HCT116 (cell line): ENCODE measurements at regions not wholly inside any gene's neighbourhood (a gene's known extent, or its start where the extent isn't known, plus 50 kb on each side); places are given as distances from the start of the nearest gene placed in this dataset.

ENCODE experiments used
- ATAC-seq: fragments of 200-7000 bp; cut with Tn5 transposase; 2 replicates; pipeline ENCODE4 v1.9.1; 2020; ENCODE audit warnings: mild to moderate bottlenecking, moderate library complexity
- BruUV-seq: library from RNA; stranded (reverse); fragments of 400-500 nt; replicated peaks from 2 replicates; lab custom pipeline; 2021; lab: Mats Ljungman, UMichigan
- CTCF ChIA-PET: fragments of 300-600 bp; sonication (Branson Sonifier 250); formaldehyde crosslinking; loops from one replicate; lab custom pipeline; 2021; ENCODE audit warnings: antibody characterized with exemption; lab: Charles Lee
- POLR2A ChIA-PET: fragments of 300-600, 350-600 bp; sonication (Branson Sonifier 250); formaldehyde crosslinking; loops from one replicate; lab custom pipeline; 2021; ENCODE audit warnings: antibody characterized with exemption; lab: Charles Lee
- RAD21 ChIA-PET, 2 experiments: fragments of 300-600 bp; sonication (Branson Sonifier 250); formaldehyde crosslinking; loops; one replicate each; lab custom pipeline; 2023; ENCODE audit warnings: low total read pairs in 2 of 2; ENCODE audit not compliant: uncharacterized antibody in 2 of 2, unreplicated experiment in 2 of 2, low non-redundant PET in 1 of 2; lab: Charles Lee
- DNase-seq: peaks from one replicate; pipeline ENCODE4 v3.0.0-alpha.2; 2010; ENCODE audit warnings: low read depth, low spot score
- H2AFZ ChIP-seq: fragments of 200-600 bp; shearing (Covaris generic), sonication (generic); 2 replicates; pipeline ENCODE4 v1.6.1; 2017; ENCODE audit warnings: low read depth, mixed run types, mixed read lengths, antibody characterized with exemption, low read length; ENCODE audit not compliant: poor library complexity, severe bottlenecking
- H3K27ac ChIP-seq: 2 replicates; pipeline ENCODE4 v1.5.1; 2012; ENCODE audit warnings: low read depth, low read length
- H3K27me3 ChIP-seq: fragments of 200-600 bp; sonication (generic); 2 replicates; pipeline ENCODE4 v1.6.1; 2016; ENCODE audit warnings: mixed run types, low read length, mixed read lengths; ENCODE audit not compliant: insufficient read depth
- H3K36me3 ChIP-seq, 2 experiments: fragments of 200-500 bp in 1 of 2; fragments of 200-600 bp in 1 of 2; sonication (Bioruptor generic) in 1 of 2; sonication (generic) in 1 of 2; 2 replicates each; pipeline versions ENCODE4 v1.5.1 to v1.6.1; 2014 to 2016; ENCODE audit warnings: low read length in 2 of 2, inconsistent platforms in 1 of 2, mixed read lengths in 1 of 2, mixed run types in 1 of 2; ENCODE audit not compliant: insufficient read depth in 2 of 2, control insufficient read depth in 1 of 2
- H3K4me1 ChIP-seq, 2 experiments: fragments of 200-600 bp in 1 of 2; sonication (generic) in 1 of 2; 2 replicates each; pipeline versions ENCODE4 v1.5.1 to v1.6.1; 2012 to 2017; ENCODE audit warnings: low read length in 2 of 2, inconsistent platforms in 1 of 2, mild to moderate bottlenecking in 1 of 2, mixed read lengths in 1 of 2, mixed run types in 1 of 2, moderate library complexity in 1 of 2; ENCODE audit not compliant: insufficient read depth in 2 of 2, control insufficient read depth in 1 of 2
- H3K4me2 ChIP-seq: fragments of 200-600 bp; sonication (generic); 2 replicates; pipeline ENCODE4 v1.6.1; 2017; ENCODE audit warnings: mixed run types, low read length, mixed read lengths
- H3K4me3 ChIP-seq, 2 experiments: fragments of 200-600 bp in 1 of 2; sonication (generic) in 1 of 2; replicated peaks in 1 of 2; 2 replicates each; pipeline ENCODE4 v1.5.1; 2011 to 2016; ENCODE audit warnings: low read length in 2 of 2, control low read depth in 1 of 2, low read depth in 1 of 2, mild to moderate bottlenecking in 1 of 2, mixed read lengths in 1 of 2, mixed run types in 1 of 2
- H3K79me2 ChIP-seq: fragments of 200-600 bp; sonication (generic); 2 replicates; pipeline ENCODE4 v1.6.1; 2017; ENCODE audit warnings: mild to moderate bottlenecking, mixed run types, low read length, moderate library complexity, mixed read lengths; ENCODE audit not compliant: insufficient read depth
- H3K9ac ChIP-seq: fragments of 200-600 bp; sonication (generic); 2 replicates; pipeline ENCODE4 v1.6.1; 2016; ENCODE audit warnings: low read length, mixed read lengths
- H3K9me2 ChIP-seq: fragments of 200-600 bp; sonication (generic), shearing (Covaris generic); 2 replicates; pipeline ENCODE4 v1.6.1; 2017; ENCODE audit warnings: mixed run types, mild to moderate bottlenecking, moderate library complexity; ENCODE audit not compliant: insufficient read depth
- H3K9me3 ChIP-seq, 2 experiments: fragments of 200-500 bp in 1 of 2; fragments of 200-600 bp in 1 of 2; sonication (Bioruptor generic) in 1 of 2; sonication (generic) in 1 of 2; 2 replicates each; pipeline ENCODE4 v1.6.1; 2014 to 2017; ENCODE audit warnings: low read length in 2 of 2, mixed read lengths in 2 of 2, inconsistent platforms in 1 of 2, low read depth in 1 of 2, mild to moderate bottlenecking in 1 of 2, mixed run types in 1 of 2, moderate library complexity in 1 of 2; ENCODE audit not compliant: control insufficient read depth in 1 of 2, insufficient read depth in 1 of 2
- H4K20me1 ChIP-seq: fragments of 200-600 bp; sonication (generic), shearing (Covaris generic); 2 replicates; pipeline ENCODE4 v1.6.1; 2017; ENCODE audit warnings: mixed run types, mild to moderate bottlenecking, moderate library complexity; ENCODE audit not compliant: insufficient read depth
- CEBPB ChIP-seq: IDR thresholded peaks from 2 replicates; pipeline ENCODE4 v1.6.1; 2012; ENCODE audit warnings: low read depth
- CTCF ChIP-seq, 3 experiments: fragments of 200-600 bp in 1 of 3; sonication (generic) in 1 of 3; IDR thresholded peaks in 2 of 3; conservative IDR thresholded peaks in 1 of 3; 2 replicates each; pipeline ENCODE4 v1.5.1; 2012 to 2017; ENCODE audit warnings: low read depth in 2 of 3, low read length in 2 of 3, antibody characterized with exemption in 1 of 3, borderline replicate concordance in 1 of 3, control low read depth in 1 of 3, mild to moderate bottlenecking in 1 of 3, mixed read lengths in 1 of 3, mixed run types in 1 of 3, moderate library complexity in 1 of 3; ENCODE audit not compliant: insufficient read depth in 1 of 3
- MAX ChIP-seq: IDR thresholded peaks from 2 replicates; pipeline ENCODE4 v1.6.1; 2012
- POLR2A ChIP-seq: IDR thresholded peaks from 2 replicates; pipeline ENCODE4 v1.7.0; 2011; ENCODE audit warnings: borderline replicate concordance; ENCODE audit not compliant: insufficient read depth, insufficient read length; ENCODE audit errors: extremely low read depth
- POLR2AphosphoS5 ChIP-seq: IDR thresholded peaks from 2 replicates; pipeline ENCODE4 v1.6.1; 2011; ENCODE audit warnings: mild to moderate bottlenecking, low read depth, low read length, moderate library complexity
- SP1 ChIP-seq: IDR thresholded peaks from 2 replicates; pipeline ENCODE4 v1.6.1; 2012; ENCODE audit warnings: low read depth
- ZNF274 ChIP-seq: fragments of 200-500 bp; sonication (Bioruptor generic); IDR thresholded peaks from 2 replicates; pipeline ENCODE4 v1.6.1; 2014; ENCODE audit warnings: mild to moderate bottlenecking, low read depth, low read length, inconsistent platforms
- intact Hi-C: fragments of 100-400 bp; cut with micrococcal nuclease; formaldehyde crosslinking; loops from 2 replicates; pipeline ENCODE4 v1.10.0; 2022

- no peak overlapping the region for H3K4me3 ChIP-seq
- no peaks in the 10 kb centered on the region for H4K20me1 ChIP-seq
- H3K79me2 ChIP-seq, result no peaks in the 10 kb centered on the region
- ChIA-PET CTCF (no interaction called here), RAD21 (no interaction called here), POLR2A (no interaction called here)
- no peak overlapping the region for H3K27ac ChIP-seq
- no peak for ATAC-seq
- intact Hi-C loops, result no loop called here
- DNase-seq, result no peak
- H3K27me3 ChIP-seq, result no peaks in the 10 kb centered on the region
- no peaks in the 10 kb centered on the region; a peak in 1 of 4 replicates for H3K9me3 ChIP-seq
- H3K4me1 ChIP-seq, result no peaks in the 10 kb centered on the region
- H3K36me3 ChIP-seq, result no peaks in the 10 kb centered on the region
- no peak overlapping the region for H3K4me2 ChIP-seq
- no peak overlapping the region for H3K9ac ChIP-seq
- TF ChIP-seq SP1, result no peak
- TF ChIP-seq CEBPB, result no peak
- no TSS peak for BruUV-seq
- H3K9me2 ChIP-seq, result no peaks in the 10 kb centered on the region
- no peak overlapping the region for H2AFZ ChIP-seq
Observed at GRCh38 chr5:162801235-162801634, 636.2 kb upstream of the CCNG1 start.

- DNase-seq (no peak), ATAC-seq (no peak)
- no peaks in the 10 kb centered on the region for H3K4me1 ChIP-seq
- H3K27ac ChIP-seq, result no peak overlapping the region
- no peaks in the 10 kb centered on the region for H3K36me3 ChIP-seq
- H3K4me2 ChIP-seq, result no peak overlapping the region
- H3K27me3 ChIP-seq, result no peaks in the 10 kb centered on the region
- no peaks in the 10 kb centered on the region for H3K9me3 ChIP-seq
- CTCF ChIA-PET, result no interaction called here
- H3K4me3 ChIP-seq, result no peak overlapping the region
- intact Hi-C loops, result no loop called here
- H4K20me1 ChIP-seq, result no peaks in the 10 kb centered on the region
- no peaks in the 10 kb centered on the region for H3K79me2 ChIP-seq
- BruUV-seq, result no TSS peak
- TF ChIP-seq MAX (no peak), CTCF (IDR thresholded peaks at IDR 0.05 in 2 of 3, conservative IDR thresholded peaks at IDR 0.05 in 1 of 3; ENCODE audit: borderline replicate concordance in 1 of 3, insufficient read depth in 1 of 3, low read depth in 2 of 3, low read length in 2 of 3) (no peak), ZNF274 (no peak), CEBPB (no peak), POLR2A (no peak), POLR2AphosphoS5 (no peak)
- TF ChIP-seq, all 23 proteins: peak for 0
- H2AFZ ChIP-seq, result no peak overlapping the region
- POLR2A ChIA-PET, result no interaction called here
- H3K9ac ChIP-seq, result no peak overlapping the region
- RAD21 ChIA-PET, result no interaction called here
- no peaks in the 10 kb centered on the region for H3K9me2 ChIP-seq
Observed at GRCh38 chr5:162806195-162806594, 631.2 kb upstream of the CCNG1 start.
